GM12878 (cell line): ENCODE measurements at regions not wholly inside any gene's neighbourhood (a gene's known extent, or its start where the extent isn't known, plus 50 kb on each side); places are given as distances from the start of the nearest gene placed in this dataset.

ENCODE experiments used
- ATAC-seq: fragments of 200-7000 bp; cut with Tn5 transposase; 3 replicates; pipeline ENCODE4 v1.9.1; 2020; ENCODE audit warnings: mild to moderate bottlenecking, moderate library complexity
- BruUV-seq: library from RNA; stranded (reverse); fragments of 400-500 nt; replicated peaks from 2 replicates; lab custom pipeline; 2021; lab: Mats Ljungman, UMichigan
- CTCF ChIA-PET: fragments of 300-600 bp; sonication (Branson Sonifier 250); formaldehyde crosslinking; extraction: SDS; loops from one replicate; lab custom pipeline; 2021; ENCODE audit warnings: inconsistent platforms; lab: Yijun Ruan, JAX
- POLR2A ChIA-PET: fragments of 350-600 bp; formaldehyde crosslinking; extraction: SDS; loops from one replicate; lab custom pipeline; 2021; ENCODE audit warnings: inconsistent platforms; lab: Charles Lee
- RAD21 ChIA-PET: fragments of 300-600 bp; sonication (Branson Sonifier 250); formaldehyde crosslinking; loops from one replicate; lab custom pipeline; 2023; ENCODE audit warnings: antibody characterized with exemption; ENCODE audit not compliant: unreplicated experiment; lab: Charles Lee
- SMC1A ChIA-PET: fragments of 300-600 bp; sonication (Branson Sonifier 250); formaldehyde crosslinking; loops from one replicate; lab custom pipeline; 2023; ENCODE audit not compliant: unreplicated experiment, uncharacterized antibody; lab: Charles Lee
- DNase-seq: peaks from one replicate; pipeline ENCODE4 v3.0.0-alpha.2; 2011; ENCODE audit warnings: low read depth, low spot score
- FAIRE-seq: peaks from 3 replicates; lab custom pipeline; 2011; peaks lifted over from hg19 to GRCh38; lab: Jason Lieb, UNC
- H2AFZ ChIP-seq: 2 replicates; pipeline ENCODE4 v1.6.0; 2011; ENCODE audit warnings: low read depth, low read length, control low read depth; ENCODE audit not compliant: control insufficient read depth
- H3K27ac ChIP-seq: 2 replicates; pipeline ENCODE4 v1.5.1; 2011; ENCODE audit warnings: control low read depth; ENCODE audit not compliant: control insufficient read depth, insufficient read depth
- H3K27me3 ChIP-seq, 2 experiments: replicated peaks in 1 of 2; 2 replicates each; pipeline versions ENCODE4 v1.6.0 to v1.6.1; 2011; ENCODE audit warnings: low read length in 1 of 2; ENCODE audit not compliant: control insufficient read depth in 2 of 2, insufficient read depth in 2 of 2
- H3K36me3 ChIP-seq, 2 experiments: 2 replicates each; pipeline ENCODE4 v1.5.1; 2011; ENCODE audit warnings: low read length in 1 of 2; ENCODE audit not compliant: control insufficient read depth in 2 of 2, insufficient read depth in 2 of 2
- H3K4me1 ChIP-seq: 2 replicates; pipeline ENCODE4 v1.6.1; 2011; ENCODE audit warnings: mild to moderate bottlenecking, low read length, moderate library complexity, mixed read lengths; ENCODE audit not compliant: control insufficient read depth, insufficient read depth
- H3K4me2 ChIP-seq: 2 replicates; pipeline ENCODE4 v1.6.0; 2011; ENCODE audit warnings: control low read depth; ENCODE audit not compliant: control insufficient read depth, insufficient read depth
- H3K4me3 ChIP-seq: fragments of 200-600 bp; sonication (generic); 2 replicates; pipeline ENCODE4 v1.5.1; 2016
- H3K79me2 ChIP-seq: 2 replicates; pipeline ENCODE4 v1.6.0; 2011; ENCODE audit warnings: low read length; ENCODE audit not compliant: control insufficient read depth, insufficient read depth
- H3K9ac ChIP-seq: 2 replicates; pipeline ENCODE4 v1.8.0; 2011; ENCODE audit warnings: low read length, control low read depth, mixed read lengths; ENCODE audit not compliant: control insufficient read depth, insufficient read depth
- H3K9me3 ChIP-seq: replicated peaks from 3 replicates; pipeline ENCODE4 v1.5.1; 2011; ENCODE audit warnings: mild to moderate bottlenecking, low read length; ENCODE audit not compliant: control insufficient read depth, insufficient read depth
- H4K20me1 ChIP-seq: 2 replicates; pipeline ENCODE4 v1.6.0; 2011; ENCODE audit not compliant: control insufficient read depth, insufficient read depth
- ATF3 ChIP-seq: IDR thresholded peaks from 2 replicates; pipeline ENCODE4 v1.6.1; 2011; ENCODE audit warnings: low read depth, mild to moderate bottlenecking, low read length, moderate library complexity, borderline replicate concordance; ENCODE audit errors: extremely low read depth
- EED ChIP-seq: sonication (generic); IDR thresholded peaks from 2 replicates; pipeline ENCODE4 v1.6.1; 2016; ENCODE audit warnings: antibody characterized with exemption, low read depth
- EZH2 ChIP-seq: IDR thresholded peaks from 2 replicates; pipeline ENCODE4 v1.6.1; 2012; ENCODE audit warnings: low read depth, mild to moderate bottlenecking, control low read depth, inconsistent platforms, low read length, borderline replicate concordance; ENCODE audit not compliant: control insufficient read depth
- FOXK2 ChIP-seq: fragments of 450-650 bp; IDR thresholded peaks from 2 replicates; pipeline ENCODE4 v1.6.1; 2017; ENCODE audit warnings: mild to moderate bottlenecking, moderate library complexity
- FOXM1 ChIP-seq: IDR thresholded peaks from 2 replicates; pipeline ENCODE4 v1.6.1; 2012; ENCODE audit warnings: low read depth, mild to moderate bottlenecking, inconsistent platforms, low read length, moderate library complexity
- IKZF1 ChIP-seq: fragments of 450-650 bp; conservative IDR thresholded peaks from 2 replicates; pipeline ENCODE4 v1.6.1; 2017; ENCODE audit warnings: antibody characterized with exemption, mild to moderate bottlenecking
- MTA3 ChIP-seq: IDR thresholded peaks from 2 replicates; pipeline ENCODE4 v1.6.1; 2012; ENCODE audit warnings: low read length, inconsistent platforms, borderline replicate concordance
- MXI1 ChIP-seq: fragments of 150-350 bp; IDR thresholded peaks from 2 replicates; pipeline ENCODE4 v1.6.1; 2011; ENCODE audit warnings: low read depth, mild to moderate bottlenecking, inconsistent platforms, low read length, improper control_type of control experiment
- PAX8 ChIP-seq: fragments of 450-650 bp; IDR thresholded peaks from 2 replicates; pipeline ENCODE4 v1.6.1; 2017; ENCODE audit warnings: mild to moderate bottlenecking, moderate library complexity
- PKNOX1 ChIP-seq: fragments of 450-650 bp; IDR thresholded peaks from 2 replicates; pipeline ENCODE4 v1.6.1; 2016; ENCODE audit warnings: mild to moderate bottlenecking
- PML ChIP-seq: IDR thresholded peaks from 2 replicates; pipeline ENCODE4 v1.6.1; 2012; ENCODE audit warnings: low read length, inconsistent platforms
- RB1 ChIP-seq: fragments of 450-650 bp; formaldehyde crosslinking; IDR thresholded peaks from 2 replicates; pipeline ENCODE4 v1.6.1; 2017; ENCODE audit warnings: mild to moderate bottlenecking, borderline replicate concordance
- RELB ChIP-seq: fragments of 450-650 bp; IDR thresholded peaks from 2 replicates; pipeline ENCODE4 v1.6.1; 2017; ENCODE audit warnings: low read depth, mild to moderate bottlenecking, moderate library complexity
- SIN3A ChIP-seq: IDR thresholded peaks from 2 replicates; pipeline ENCODE4 v1.6.1; 2012; ENCODE audit warnings: low read depth, low read length, improper control_type of control experiment
- ZBTB33 ChIP-seq: fragments of 450-650 bp; IDR thresholded peaks from 2 replicates; pipeline ENCODE4 v1.6.1; 2017; ENCODE audit warnings: mild to moderate bottlenecking
- ZNF207 ChIP-seq: fragments of 450-650 bp; IDR thresholded peaks from 2 replicates; pipeline ENCODE4 v1.6.1; 2014; ENCODE audit warnings: antibody characterized with exemption, mild to moderate bottlenecking, borderline replicate concordance
- ZNF592 ChIP-seq: fragments of 450-650 bp; IDR thresholded peaks from 2 replicates; pipeline ENCODE4 v1.6.1; 2017; ENCODE audit warnings: mild to moderate bottlenecking, moderate library complexity
- WGBS: methylation state at CpG from one replicate; pipeline ENCODE4 v1.1.6; 2016; ENCODE audit warnings: low lambda C conversion rate; ENCODE audit not compliant: insufficient replicate concordance, insufficient coverage; ENCODE audit errors: missing lambda C conversion rate; 5-methylcytosine and 5-hydroxymethylcytosine counted together
- in situ Hi-C: fragments of 300-500 bp; cut with MboI; formaldehyde crosslinking; loops from 9 replicates; pipeline ENCODE4 v1.14.3; 2018; ENCODE audit warnings: mixed read lengths
- intact Hi-C: fragments of 100-400 bp; cut with micrococcal nuclease; formaldehyde crosslinking; loops from one replicate; pipeline ENCODE4 v1.14.2; 2022; ENCODE audit not compliant: unreplicated experiment

- DNase-seq = no peak
- no peak for FAIRE-seq
- POLR2A ChIA-PET = no interaction called here
- in situ Hi-C loops = no loop called here
- no peak for ATAC-seq
- H2AFZ ChIP-seq = no peak overlapping the region
- SMC1A ChIA-PET = no interaction called here
- H3K4me3 ChIP-seq = no peak overlapping the region
- RAD21 ChIA-PET = no interaction called here
- H3K27ac ChIP-seq = no peak overlapping the region
- H3K9me3 ChIP-seq = no peaks in the 10 kb centered on the region
- no peaks in the 10 kb centered on the region for H3K27me3 ChIP-seq
- WGBS = 11% methylated on average over 6 of the region's 6 CpGs
- no peak overlapping the region for H3K4me2 ChIP-seq
- BruUV-seq = no TSS peak
- no peaks in the 10 kb centered on the region for H3K4me1 ChIP-seq
- intact Hi-C loops = no loop called here
- no peak for TF ChIP-seq RELB
- TF ChIP-seq PAX8 = no peak
- no peak for TF ChIP-seq EZH2
- no peak for TF ChIP-seq SIN3A
- no peak for TF ChIP-seq PML
- no peak for TF ChIP-seq ZBTB33
- no peak for TF ChIP-seq PKNOX1
- no peak for TF ChIP-seq MTA3
- no peak for TF ChIP-seq EED
- TF ChIP-seq MXI1 = no peak
- no peak for TF ChIP-seq ZNF592
- TF ChIP-seq RB1 = no peak
- no peak for TF ChIP-seq FOXK2
- TF ChIP-seq ZNF207 = no peak
- TF ChIP-seq FOXM1 = no peak
- TF ChIP-seq ATF3 = no peak
- no peak for TF ChIP-seq IKZF1
- TF ChIP-seq, all 136 proteins: peak for 0
- H3K79me2 ChIP-seq = no peaks in the 10 kb centered on the region
- no peaks in the 10 kb centered on the region for H4K20me1 ChIP-seq
- no peaks in the 10 kb centered on the region for H3K36me3 ChIP-seq
- CTCF ChIA-PET = no interaction called here
- H3K9ac ChIP-seq = no peak overlapping the region
Measured at GRCh38 chr4:132572210-132572609, 576.9 kb upstream of the PCDH10 start.
